A549 (cell line): ENCODE measurements at regions not wholly inside any gene's neighbourhood (a gene's known extent, or its start where the extent isn't known, plus 50 kb on each side); places are given as distances from the start of the nearest gene placed in this dataset.

Experiments
- ATAC-seq, 2 experiments: fragments of 200-7000 bp in 1 of 2; fragments of >200 bp in 1 of 2; cut with Nextera tagmentation in 1 of 2; cut with Tn5 transposase in 1 of 2; 3 replicates each; pipeline versions ENCODE4 v1.8.0 to v1.9.1; 2018 to 2020; ENCODE audit warnings: mild to moderate bottlenecking in 1 of 2, moderate library complexity in 1 of 2
- CTCF ChIA-PET: fragments of 300-600 bp; sonication (Branson Sonifier 250); formaldehyde crosslinking; extraction: SDS; loops from one replicate; lab custom pipeline; 2021; ENCODE audit warnings: antibody characterized with exemption, inconsistent platforms; lab: Yijun Ruan, JAX
- POLR2A ChIA-PET: fragments of 350-600 bp; formaldehyde crosslinking; extraction: SDS; loops from one replicate; lab custom pipeline; 2021; ENCODE audit warnings: antibody characterized with exemption, inconsistent platforms; lab: Yijun Ruan, JAX
- DNase-seq, 2 experiments: peaks; one replicate each; pipeline versions ENCODE4 v3.0.0 to v3.0.0-alpha.2; 2011 to 2016; ENCODE audit warnings: low read depth in 1 of 2, low spot score in 1 of 2
- FAIRE-seq: peaks from 2 replicates; lab custom pipeline; 2011; peaks lifted over from hg19 to GRCh38; lab: Jason Lieb, UNC
- H3K27ac ChIP-seq, 2 experiments: fragments of >200 bp; sonication (Bioruptor Twin); formaldehyde crosslinking; 3 replicates each; pipeline ENCODE4 v1.5.1; 2016 to 2017
- H3K4me1 ChIP-seq: fragments of >200 bp; sonication (Bioruptor Twin); formaldehyde crosslinking; 3 replicates; pipeline ENCODE4 v1.6.1; 2016
- H3K4me2 ChIP-seq: fragments of >200 bp; sonication (Bioruptor Twin); formaldehyde crosslinking; 3 replicates; pipeline ENCODE4 v1.6.1; 2016
- H3K4me3 ChIP-seq: fragments of >200 bp; sonication (Bioruptor Twin); formaldehyde crosslinking; 3 replicates; pipeline ENCODE4 v1.5.1; 2016
- H3K9me3 ChIP-seq: fragments of >200 bp; sonication (Bioruptor Twin); formaldehyde crosslinking; 3 replicates; pipeline ENCODE4 v1.6.1; 2016
- CBX2 ChIP-seq: fragments of 200-600 bp; sonication (generic); IDR thresholded peaks from 2 replicates; pipeline ENCODE4 v1.6.1; 2016; ENCODE audit warnings: low read depth, mild to moderate bottlenecking, borderline replicate concordance
- CEBPB ChIP-seq, 2 experiments: fragments of >200 bp in 1 of 2; sonication (Bioruptor Twin) in 1 of 2; formaldehyde crosslinking in 1 of 2; IDR thresholded peaks; 2 replicates each; pipeline ENCODE4 v1.6.1; 2012 to 2016
- EP300 ChIP-seq, 2 experiments: fragments of >200 bp; sonication (Bioruptor Twin); formaldehyde crosslinking; IDR thresholded peaks; 2 replicates in 1 of 2; 3 replicates in 1 of 2; pipeline ENCODE4 v1.6.1; 2016 to 2017
- GATA3 ChIP-seq: IDR thresholded peaks from 2 replicates; pipeline ENCODE4 v1.6.1; 2012; ENCODE audit warnings: borderline replicate concordance
- HDAC2 ChIP-seq: fragments of 200-600 bp; sonication (generic); IDR thresholded peaks from 2 replicates; pipeline ENCODE4 v1.6.1; 2016
- HOXB5 ChIP-seq: fragments of 250-450 bp; sonication (Bioruptor Pico); IDR thresholded peaks from 2 replicates; pipeline ENCODE4 v1.5.0; 2020; ENCODE audit warnings: mild to moderate bottlenecking, moderate library complexity
- MYC ChIP-seq: IDR thresholded peaks from 2 replicates; pipeline ENCODE4 v1.6.1; 2012; ENCODE audit warnings: mild to moderate bottlenecking, inconsistent platforms, low read length, improper control_type of control experiment, borderline replicate concordance
- NPAS2 ChIP-seq: fragments of 250-450 bp; sonication (Bioruptor Pico); IDR thresholded peaks from 2 replicates; pipeline ENCODE4 v1.8.0; 2022; ENCODE audit warnings: mild to moderate bottlenecking, moderate library complexity, borderline replicate concordance
- RAD21 ChIP-seq, 2 experiments: fragments of >200 bp in 1 of 2; sonication (Bioruptor Twin) in 1 of 2; formaldehyde crosslinking in 1 of 2; IDR thresholded peaks in 1 of 2; conservative IDR thresholded peaks in 1 of 2; 2 replicates in 1 of 2; 3 replicates in 1 of 2; pipeline ENCODE4 v1.6.1; 2012 to 2018; ENCODE audit warnings: inconsistent platforms in 1 of 2
- SREBF2 ChIP-seq: fragments of 450-650 bp; IDR thresholded peaks from 2 replicates; pipeline ENCODE4 v1.6.1; 2014; ENCODE audit warnings: mild to moderate bottlenecking, moderate library complexity
- TP53 ChIP-seq: fragments of 250-450 bp; sonication (Bioruptor Pico); IDR thresholded peaks from 2 replicates; pipeline ENCODE4 v1.5.0; 2021; ENCODE audit warnings: mild to moderate bottlenecking, moderate library complexity
- ZSCAN20 ChIP-seq: fragments of 250-450 bp; sonication (Bioruptor Pico); IDR thresholded peaks from 2 replicates; pipeline ENCODE4 v1.8.0; 2022; ENCODE audit warnings: mild to moderate bottlenecking, moderate library complexity
- WGBS: methylation state at CpG from one replicate; pipeline ENCODE4 v1.1.6; 2017; ENCODE audit errors: missing lambda C conversion rate; 5-methylcytosine and 5-hydroxymethylcytosine counted together
- TF ChIP-seq, protein P1 (sequence below): fragments of 250-450 bp; sonication (Bioruptor Pico); IDR thresholded peaks from 2 replicates; pipeline ENCODE4 v1.5.0; 2021; ENCODE audit warnings: mild to moderate bottlenecking, moderate library complexity, borderline replicate concordance
- TF ChIP-seq, protein P2 (sequence below): fragments of >200 bp; sonication (Bioruptor Twin); formaldehyde crosslinking; IDR thresholded peaks from 3 replicates; pipeline ENCODE4 v1.5.1; 2016
- TF ChIP-seq, protein P3 (sequence below): fragments of 200-600 bp; sonication (generic); IDR thresholded peaks from 2 replicates; pipeline ENCODE4 v1.6.1; 2016; ENCODE audit warnings: antibody characterized with exemption, mild to moderate bottlenecking, moderate library complexity
- TF ChIP-seq, protein P4 (sequence below): fragments of >200 bp; sonication (Bioruptor Twin); formaldehyde crosslinking; IDR thresholded peaks from 2 replicates; pipeline ENCODE4 v1.6.1; 2016
- TF ChIP-seq, protein P5 (sequence below): fragments of 150-350 bp; IDR thresholded peaks from 2 replicates; pipeline ENCODE4 v1.6.1; 2014; ENCODE audit warnings: low read depth, mild to moderate bottlenecking, low read length
- TF ChIP-seq, protein P6 (sequence below): fragments of 250-450 bp; sonication (Bioruptor Pico); IDR thresholded peaks from 2 replicates; pipeline ENCODE4 v1.5.0; 2020; ENCODE audit warnings: low read depth, mild to moderate bottlenecking, moderate library complexity

DNA sequence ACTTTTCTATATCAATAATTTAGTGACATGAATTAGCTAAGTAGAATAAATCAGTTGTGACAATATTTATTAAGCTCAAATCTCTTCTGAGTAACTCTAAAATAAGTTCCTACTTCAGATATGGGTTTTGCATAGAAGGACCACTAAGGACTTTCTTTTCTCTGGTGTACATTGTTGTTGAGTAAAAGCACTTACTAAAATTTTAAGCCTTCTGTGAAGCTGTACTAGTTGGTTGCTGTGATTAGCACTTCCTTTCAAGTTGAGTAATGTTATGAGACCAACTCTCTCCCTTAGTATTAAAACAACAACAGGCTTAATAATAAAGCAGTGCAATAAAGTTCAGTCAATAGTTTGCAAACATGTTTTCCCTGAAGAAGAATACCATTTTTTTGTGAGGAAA lies 667.4 kb upstream of the NDST4 start:
- TF ChIP-seq, protein P1, sequence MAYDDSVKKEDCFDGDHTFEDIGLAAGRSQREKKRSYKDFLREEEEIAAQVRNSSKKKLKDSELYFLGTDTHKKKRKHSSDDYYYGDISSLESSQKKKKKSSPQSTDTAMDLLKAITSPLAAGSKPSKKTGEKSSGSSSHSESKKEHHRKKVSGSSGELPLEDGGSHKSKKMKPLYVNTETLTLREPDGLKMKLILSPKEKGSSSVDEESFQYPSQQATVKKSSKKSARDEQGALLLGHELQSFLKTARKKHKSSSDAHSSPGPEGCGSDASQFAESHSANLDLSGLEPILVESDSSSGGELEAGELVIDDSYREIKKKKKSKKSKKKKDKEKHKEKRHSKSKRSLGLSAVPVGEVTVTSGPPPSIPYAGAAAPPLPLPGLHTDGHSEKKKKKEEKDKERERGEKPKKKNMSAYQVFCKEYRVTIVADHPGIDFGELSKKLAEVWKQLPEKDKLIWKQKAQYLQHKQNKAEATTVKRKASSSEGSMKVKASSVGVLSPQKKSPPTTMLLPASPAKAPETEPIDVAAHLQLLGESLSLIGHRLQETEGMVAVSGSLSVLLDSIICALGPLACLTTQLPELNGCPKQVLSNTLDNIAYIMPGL (CRISPR knock-in tag), result no peak
- TF ChIP-seq, protein P2, sequence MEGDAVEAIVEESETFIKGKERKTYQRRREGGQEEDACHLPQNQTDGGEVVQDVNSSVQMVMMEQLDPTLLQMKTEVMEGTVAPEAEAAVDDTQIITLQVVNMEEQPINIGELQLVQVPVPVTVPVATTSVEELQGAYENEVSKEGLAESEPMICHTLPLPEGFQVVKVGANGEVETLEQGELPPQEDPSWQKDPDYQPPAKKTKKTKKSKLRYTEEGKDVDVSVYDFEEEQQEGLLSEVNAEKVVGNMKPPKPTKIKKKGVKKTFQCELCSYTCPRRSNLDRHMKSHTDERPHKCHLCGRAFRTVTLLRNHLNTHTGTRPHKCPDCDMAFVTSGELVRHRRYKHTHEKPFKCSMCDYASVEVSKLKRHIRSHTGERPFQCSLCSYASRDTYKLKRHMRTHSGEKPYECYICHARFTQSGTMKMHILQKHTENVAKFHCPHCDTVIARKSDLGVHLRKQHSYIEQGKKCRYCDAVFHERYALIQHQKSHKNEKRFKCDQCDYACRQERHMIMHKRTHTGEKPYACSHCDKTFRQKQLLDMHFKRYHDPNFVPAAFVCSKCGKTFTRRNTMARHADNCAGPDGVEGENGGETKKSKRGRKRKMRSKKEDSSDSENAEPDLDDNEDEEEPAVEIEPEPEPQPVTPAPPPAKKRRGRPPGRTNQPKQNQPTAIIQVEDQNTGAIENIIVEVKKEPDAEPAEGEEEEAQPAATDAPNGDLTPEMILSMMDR, result no peak
- TF ChIP-seq NPAS2 (CRISPR knock-in tag) (no peak), ZSCAN20 (CRISPR knock-in tag) (no peak), GATA3 (no peak), HDAC2 (no peak), RAD21 (conservative IDR thresholded peaks at IDR 0.05 in 1 of 2, IDR thresholded peaks at IDR 0.05 in 1 of 2) (no peak)
- TF ChIP-seq, protein P3, sequence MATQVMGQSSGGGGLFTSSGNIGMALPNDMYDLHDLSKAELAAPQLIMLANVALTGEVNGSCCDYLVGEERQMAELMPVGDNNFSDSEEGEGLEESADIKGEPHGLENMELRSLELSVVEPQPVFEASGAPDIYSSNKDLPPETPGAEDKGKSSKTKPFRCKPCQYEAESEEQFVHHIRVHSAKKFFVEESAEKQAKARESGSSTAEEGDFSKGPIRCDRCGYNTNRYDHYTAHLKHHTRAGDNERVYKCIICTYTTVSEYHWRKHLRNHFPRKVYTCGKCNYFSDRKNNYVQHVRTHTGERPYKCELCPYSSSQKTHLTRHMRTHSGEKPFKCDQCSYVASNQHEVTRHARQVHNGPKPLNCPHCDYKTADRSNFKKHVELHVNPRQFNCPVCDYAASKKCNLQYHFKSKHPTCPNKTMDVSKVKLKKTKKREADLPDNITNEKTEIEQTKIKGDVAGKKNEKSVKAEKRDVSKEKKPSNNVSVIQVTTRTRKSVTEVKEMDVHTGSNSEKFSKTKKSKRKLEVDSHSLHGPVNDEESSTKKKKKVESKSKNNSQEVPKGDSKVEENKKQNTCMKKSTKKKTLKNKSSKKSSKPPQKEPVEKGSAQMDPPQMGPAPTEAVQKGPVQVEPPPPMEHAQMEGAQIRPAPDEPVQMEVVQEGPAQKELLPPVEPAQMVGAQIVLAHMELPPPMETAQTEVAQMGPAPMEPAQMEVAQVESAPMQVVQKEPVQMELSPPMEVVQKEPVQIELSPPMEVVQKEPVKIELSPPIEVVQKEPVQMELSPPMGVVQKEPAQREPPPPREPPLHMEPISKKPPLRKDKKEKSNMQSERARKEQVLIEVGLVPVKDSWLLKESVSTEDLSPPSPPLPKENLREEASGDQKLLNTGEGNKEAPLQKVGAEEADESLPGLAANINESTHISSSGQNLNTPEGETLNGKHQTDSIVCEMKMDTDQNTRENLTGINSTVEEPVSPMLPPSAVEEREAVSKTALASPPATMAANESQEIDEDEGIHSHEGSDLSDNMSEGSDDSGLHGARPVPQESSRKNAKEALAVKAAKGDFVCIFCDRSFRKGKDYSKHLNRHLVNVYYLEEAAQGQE, result no peak
- TF ChIP-seq, protein P4, sequence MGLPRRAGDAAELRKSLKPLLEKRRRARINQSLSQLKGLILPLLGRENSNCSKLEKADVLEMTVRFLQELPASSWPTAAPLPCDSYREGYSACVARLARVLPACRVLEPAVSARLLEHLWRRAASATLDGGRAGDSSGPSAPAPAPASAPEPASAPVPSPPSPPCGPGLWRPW, result no peak
- DNase-seq (no peak), ATAC-seq (no peak), FAIRE-seq (no peak)
- H3K9me3 ChIP-seq, result no peaks in the 10 kb centered on the region
- no peak overlapping the region for H3K27ac ChIP-seq
- H3K4me2 ChIP-seq, result no peak overlapping the region
- H3K4me1 ChIP-seq, result no peaks in the 10 kb centered on the region
- CTCF ChIA-PET, result no interaction called here
- H3K4me3 ChIP-seq, result no peak overlapping the region
- POLR2A ChIA-PET, result no interaction called here

DNA sequence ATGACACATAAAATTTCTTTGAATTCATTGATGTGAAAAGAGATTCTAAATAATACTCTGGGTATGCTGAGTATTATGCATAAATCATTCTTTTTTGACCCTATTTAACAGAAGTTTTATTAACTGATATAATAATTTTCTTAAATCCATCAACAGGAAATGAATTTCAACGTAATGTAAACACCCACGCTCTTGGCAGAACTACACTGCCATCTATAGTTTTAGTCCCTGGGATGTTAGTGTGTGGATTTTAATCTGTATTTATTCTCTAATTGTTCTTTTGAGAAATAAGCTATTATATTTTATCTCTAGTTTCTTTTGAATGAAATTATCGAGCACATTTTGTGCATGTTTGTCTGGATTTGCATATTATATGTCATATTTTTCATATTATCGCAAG lies 666.8 kb upstream of the NDST4 start:
- ChIA-PET POLR2A (no interaction called here), CTCF (no interaction called here)
- no peak for DNase-seq
- no peak overlapping the region for H3K4me3 ChIP-seq
- WGBS, result 25% methylated on average over 4 of the region's 4 CpGs
- FAIRE-seq, result no peak
- no peak overlapping the region for H3K4me2 ChIP-seq
- ATAC-seq, result no peak
- no peak for TF ChIP-seq EP300 (IDR thresholded peaks at IDR 0.05)
- 0 out of 5 replicates have a peak, but pooled peaks of 1 of the 2 experiments have one; percentile 16 for TF ChIP-seq RAD21 (conservative IDR thresholded peaks at IDR 0.05 in 1 of 2, IDR thresholded peaks at IDR 0.05 in 1 of 2)
- TF ChIP-seq, protein P5, sequence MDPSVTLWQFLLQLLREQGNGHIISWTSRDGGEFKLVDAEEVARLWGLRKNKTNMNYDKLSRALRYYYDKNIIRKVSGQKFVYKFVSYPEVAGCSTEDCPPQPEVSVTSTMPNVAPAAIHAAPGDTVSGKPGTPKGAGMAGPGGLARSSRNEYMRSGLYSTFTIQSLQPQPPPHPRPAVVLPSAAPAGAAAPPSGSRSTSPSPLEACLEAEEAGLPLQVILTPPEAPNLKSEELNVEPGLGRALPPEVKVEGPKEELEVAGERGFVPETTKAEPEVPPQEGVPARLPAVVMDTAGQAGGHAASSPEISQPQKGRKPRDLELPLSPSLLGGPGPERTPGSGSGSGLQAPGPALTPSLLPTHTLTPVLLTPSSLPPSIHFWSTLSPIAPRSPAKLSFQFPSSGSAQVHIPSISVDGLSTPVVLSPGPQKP, result no peak
- no peak overlapping the region for H3K27ac ChIP-seq
- no peaks in the 10 kb centered on the region for H3K4me1 ChIP-seq
- no peaks in the 10 kb centered on the region for H3K9me3 ChIP-seq

DNA sequence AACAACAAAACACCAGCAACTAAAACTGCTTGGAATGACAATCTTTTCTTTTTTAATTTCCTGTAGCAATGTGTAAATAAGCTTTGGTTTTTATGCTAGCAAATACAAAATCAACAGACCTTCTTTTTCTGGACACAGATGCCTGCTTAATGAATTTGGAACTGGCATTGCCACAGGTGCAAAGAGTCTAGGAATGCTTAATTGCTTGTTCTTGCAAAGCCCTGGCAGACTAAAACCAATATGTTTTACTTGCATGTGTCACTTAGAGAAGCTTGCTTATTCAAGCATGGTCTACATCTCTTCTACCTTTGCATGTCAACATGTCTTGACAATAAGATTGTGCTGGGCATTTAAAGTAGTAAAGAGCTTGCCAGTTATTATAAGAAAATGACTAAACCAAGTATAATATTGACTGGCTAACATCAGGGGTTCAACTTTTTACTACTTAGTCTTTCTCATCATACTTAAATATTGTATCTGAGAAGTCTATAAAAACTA lies 656.7 kb upstream of the NDST4 start:
- FAIRE-seq (no peak), ATAC-seq (no peak), DNase-seq (no peak)
- H3K4me2 ChIP-seq, result no peak overlapping the region
- H3K4me1 ChIP-seq, result no peaks in the 10 kb centered on the region
- no peak overlapping the region for H3K4me3 ChIP-seq
- ChIA-PET CTCF (no interaction called here), POLR2A (no interaction called here)
- H3K9me3 ChIP-seq, result no peaks in the 10 kb centered on the region
- H3K27ac ChIP-seq, result no peak overlapping the region
- TF ChIP-seq HOXB5 (CRISPR knock-in tag), result no peak
- TF ChIP-seq CBX2, result no peak
- no peak for TF ChIP-seq MYC
- TF ChIP-seq, protein P6, sequence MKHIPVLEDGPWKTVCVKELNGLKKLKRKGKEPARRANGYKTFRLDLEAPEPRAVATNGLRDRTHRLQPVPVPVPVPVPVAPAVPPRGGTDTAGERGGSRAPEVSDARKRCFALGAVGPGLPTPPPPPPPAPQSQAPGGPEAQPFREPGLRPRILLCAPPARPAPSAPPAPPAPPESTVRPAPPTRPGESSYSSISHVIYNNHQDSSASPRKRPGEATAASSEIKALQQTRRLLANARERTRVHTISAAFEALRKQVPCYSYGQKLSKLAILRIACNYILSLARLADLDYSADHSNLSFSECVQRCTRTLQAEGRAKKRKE (CRISPR knock-in tag), result no peak
- no peak for TF ChIP-seq CEBPB (IDR thresholded peaks at IDR 0.05)
- TF ChIP-seq, protein P3, result no peak
- no peak for TF ChIP-seq TP53 (CRISPR knock-in tag)
- no peak for TF ChIP-seq HDAC2
- no peak for TF ChIP-seq SREBF2
- TF ChIP-seq, all 56 proteins: peak for 0
